Thyroid gland (tissue), 4 donors: ENCODE measurements at regions not wholly inside any gene's neighbourhood (a gene's known extent, or its start where the extent isn't known, plus 50 kb on each side); places are given as distances from the start of the nearest gene placed in this dataset.
"Not testable (repeated sequence)": the region's sequence is repeated elsewhere in the genome, so short reads cannot be mapped to it uniquely, and the experiment has no call there.

ENCODE experiments used
- DNase-seq, 2 donors: peaks; one replicate each; pipeline ENCODE4 v3.0.0-alpha.2; 2019
- H3K27ac ChIP-seq, 3 donors: fragments of 200-600 bp; sonication (generic); 1 replicate in 2 of 3; 2 replicates in 1 of 3; pipeline ENCODE4 v1.5.1; 2016 to 2019; ENCODE audit warnings: mild to moderate bottlenecking in 1 of 3, moderate library complexity in 1 of 3
- H3K27me3 ChIP-seq: fragments of 200-600 bp; sonication (generic); one replicate; pipeline ENCODE4 v1.5.1; 2019
- H3K36me3 ChIP-seq, 2 donors: fragments of 200-600 bp; sonication (generic); one replicate each; pipeline ENCODE4 v1.5.1; 2016 to 2019
- H3K4me1 ChIP-seq, 2 donors: fragments of 200-600 bp; sonication (generic); one replicate each; pipeline ENCODE4 v1.5.1; 2017 to 2019
- H3K4me3 ChIP-seq, 3 donors: fragments of 200-600 bp; sonication (generic); replicated peaks in 1 of 3; 1 replicate in 2 of 3; 2 replicates in 1 of 3; pipeline ENCODE4 v1.5.1; 2016; ENCODE audit warnings: mild to moderate bottlenecking in 1 of 3
- H3K9me3 ChIP-seq: fragments of 200-600 bp; sonication (generic); one replicate; pipeline ENCODE4 v1.5.1; 2017
- POLR2A ChIP-seq, 2 donors: fragments of 450-650 bp; IDR thresholded peaks; one replicate each; pipeline ENCODE4 v1.6.1; 2017; ENCODE audit warnings: antibody characterized with exemption in 2 of 2, mild to moderate bottlenecking in 2 of 2, moderate library complexity in 1 of 2
- WGBS, 2 donors: methylation state at CpG; one replicate each; pipeline ENCODE4 v1.1.5; 2017; 5-methylcytosine and 5-hydroxymethylcytosine counted together
- intact Hi-C: fragments of 100-400 bp; cut with DNase I; formaldehyde crosslinking; loops from one replicate; pipeline ENCODE4 v1.15.1; 2023
- TF ChIP-seq, protein P1 (sequence below), 6 experiments: fragments of 200-600 bp in 3 of 6; fragments of 450-650 bp in 3 of 6; sonication (generic) in 3 of 6; IDR thresholded peaks; one replicate each; pipeline ENCODE4 v1.5.1; 2016 to 2019; ENCODE audit warnings: antibody characterized with exemption in 6 of 6, mild to moderate bottlenecking in 2 of 6, inconsistent platforms in 1 of 6, moderate library complexity in 1 of 6

DNA sequence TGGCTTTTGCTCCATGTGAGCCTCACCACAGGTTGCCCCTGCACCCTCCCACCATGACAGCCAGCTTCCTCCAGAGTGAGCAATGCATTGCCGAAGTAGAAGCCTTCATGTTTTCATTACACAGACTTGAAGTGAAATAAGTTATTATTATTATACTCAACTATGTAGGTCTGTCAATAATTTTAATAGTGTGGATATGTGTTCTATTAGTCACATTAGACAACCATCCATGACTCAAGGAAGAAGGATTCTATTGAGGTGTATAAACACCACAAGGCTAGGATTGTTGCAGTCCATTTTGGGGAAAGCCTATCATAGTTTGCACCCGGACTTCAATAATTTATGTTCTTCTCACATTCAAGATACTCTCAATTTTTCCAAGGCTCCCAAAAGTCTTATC, 369.5 kb downstream of the TAF11L14 start:
- intact Hi-C loops: no loop called here
- DNase-seq: no peak
- Histone ChIP-seq H3K27ac (no peak overlapping the region), H3K36me3 (no peaks in the 10 kb centered on the region), H3K4me1 (no peaks in the 10 kb centered on the region), H3K27me3 (no peaks in the 10 kb centered on the region), H3K9me3 (no peaks in the 10 kb centered on the region), H3K4me3 (no peak overlapping the region)
- TF ChIP-seq, protein P1, sequence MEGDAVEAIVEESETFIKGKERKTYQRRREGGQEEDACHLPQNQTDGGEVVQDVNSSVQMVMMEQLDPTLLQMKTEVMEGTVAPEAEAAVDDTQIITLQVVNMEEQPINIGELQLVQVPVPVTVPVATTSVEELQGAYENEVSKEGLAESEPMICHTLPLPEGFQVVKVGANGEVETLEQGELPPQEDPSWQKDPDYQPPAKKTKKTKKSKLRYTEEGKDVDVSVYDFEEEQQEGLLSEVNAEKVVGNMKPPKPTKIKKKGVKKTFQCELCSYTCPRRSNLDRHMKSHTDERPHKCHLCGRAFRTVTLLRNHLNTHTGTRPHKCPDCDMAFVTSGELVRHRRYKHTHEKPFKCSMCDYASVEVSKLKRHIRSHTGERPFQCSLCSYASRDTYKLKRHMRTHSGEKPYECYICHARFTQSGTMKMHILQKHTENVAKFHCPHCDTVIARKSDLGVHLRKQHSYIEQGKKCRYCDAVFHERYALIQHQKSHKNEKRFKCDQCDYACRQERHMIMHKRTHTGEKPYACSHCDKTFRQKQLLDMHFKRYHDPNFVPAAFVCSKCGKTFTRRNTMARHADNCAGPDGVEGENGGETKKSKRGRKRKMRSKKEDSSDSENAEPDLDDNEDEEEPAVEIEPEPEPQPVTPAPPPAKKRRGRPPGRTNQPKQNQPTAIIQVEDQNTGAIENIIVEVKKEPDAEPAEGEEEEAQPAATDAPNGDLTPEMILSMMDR (IDR thresholded peaks at IDR 0.05): no peak
- no peak for TF ChIP-seq POLR2A (IDR thresholded peaks at IDR 0.05)
- 93 to 98% methylated on average over 2 of the region's 2 CpGs for WGBS, 2 donors

DNA sequence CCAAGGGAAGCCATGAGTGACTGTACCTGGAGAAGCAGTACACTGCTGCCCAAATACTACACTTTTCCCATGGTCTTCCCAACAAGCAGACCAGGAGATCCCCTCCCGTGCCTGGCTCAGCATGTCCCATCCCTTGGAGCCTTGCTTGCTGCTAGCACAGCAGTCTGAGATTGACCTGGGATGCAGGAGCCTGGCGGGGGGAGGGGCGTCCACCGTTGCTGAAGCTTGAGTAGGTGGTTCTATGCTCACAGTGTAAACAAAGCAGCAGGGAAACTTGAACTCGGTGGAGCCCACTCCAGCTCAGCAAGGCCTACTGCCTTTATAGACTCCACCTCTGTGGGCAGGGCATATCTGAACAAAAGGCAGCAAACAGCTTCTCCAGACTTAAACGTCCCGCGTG, 372.0 kb downstream of the TAF11L14 start:
- H3K27ac ChIP-seq, intact Hi-C loops, H3K36me3 ChIP-seq, H3K9me3 ChIP-seq, H3K4me1 ChIP-seq, DNase-seq, H3K27me3 ChIP-seq, H3K4me3 ChIP-seq: not testable (repeated sequence)
- 75 to 83% methylated on average over 8 of the region's 8 CpGs for WGBS, 2 donors

DNA sequence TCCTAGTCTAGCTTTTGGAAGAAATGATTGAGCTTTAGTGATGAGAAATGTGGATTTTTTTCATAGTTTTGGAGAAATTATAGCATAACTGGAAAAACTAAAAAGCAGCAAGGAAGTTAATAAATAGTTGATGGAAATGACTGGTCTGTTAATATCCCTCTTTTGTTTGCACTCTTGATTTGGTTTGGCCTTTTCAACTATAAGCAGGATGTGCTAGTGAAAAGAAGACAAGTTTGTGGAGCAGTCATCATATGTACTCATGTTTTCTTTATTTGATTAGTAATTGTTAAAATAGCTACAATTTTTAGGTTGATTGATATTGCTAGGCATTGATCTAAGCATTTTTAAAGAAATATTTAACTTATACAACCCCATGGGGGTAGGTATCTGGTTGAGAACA, 374.7 kb downstream of the TAF11L14 start:
- Histone ChIP-seq H3K4me1 (no peaks in the 10 kb centered on the region), H3K27me3 (no peaks in the 10 kb centered on the region), H3K27ac (no peak overlapping the region), H3K4me3 (no peak overlapping the region), H3K9me3 (no peaks in the 10 kb centered on the region), H3K36me3 (no peaks in the 10 kb centered on the region)
- TF ChIP-seq, protein P1 (IDR thresholded peaks at IDR 0.05): no peak
- no peak for TF ChIP-seq POLR2A (IDR thresholded peaks at IDR 0.05)
- no peak for DNase-seq
- intact Hi-C loops: no loop called here

DNA sequence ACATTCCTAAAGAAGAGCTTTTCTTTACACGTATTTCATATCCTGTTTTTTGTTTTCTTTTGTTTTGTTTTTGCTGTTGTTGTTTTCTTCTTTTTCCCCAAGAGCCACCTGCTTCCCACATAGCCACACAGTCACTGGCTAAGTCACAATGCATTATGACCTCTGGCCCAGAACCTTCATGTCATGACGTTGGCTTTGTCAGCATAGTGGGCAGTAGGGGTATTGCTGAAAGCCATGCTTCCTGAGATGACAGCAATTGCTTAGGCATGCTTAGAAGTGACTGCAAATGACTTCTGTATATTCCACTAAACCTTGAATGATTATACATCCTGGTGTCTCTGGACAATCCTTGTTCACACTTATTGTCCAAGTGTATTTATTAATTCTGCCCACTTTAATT, 375.8 kb downstream of the TAF11L14 start:
- Histone ChIP-seq H3K4me1 (no peaks in the 10 kb centered on the region), H3K9me3 (no peaks in the 10 kb centered on the region), H3K4me3 (no peak overlapping the region), H3K36me3 (no peaks in the 10 kb centered on the region), H3K27ac (no peak overlapping the region), H3K27me3 (no peaks in the 10 kb centered on the region)
- intact Hi-C loops: no loop called here
- 61 to 65% methylated on average over 2 of the region's 2 CpGs for WGBS, 2 donors
- TF ChIP-seq, protein P1 (IDR thresholded peaks at IDR 0.05): no peak
- no peak for TF ChIP-seq POLR2A (IDR thresholded peaks at IDR 0.05)
- no peak for DNase-seq

DNA sequence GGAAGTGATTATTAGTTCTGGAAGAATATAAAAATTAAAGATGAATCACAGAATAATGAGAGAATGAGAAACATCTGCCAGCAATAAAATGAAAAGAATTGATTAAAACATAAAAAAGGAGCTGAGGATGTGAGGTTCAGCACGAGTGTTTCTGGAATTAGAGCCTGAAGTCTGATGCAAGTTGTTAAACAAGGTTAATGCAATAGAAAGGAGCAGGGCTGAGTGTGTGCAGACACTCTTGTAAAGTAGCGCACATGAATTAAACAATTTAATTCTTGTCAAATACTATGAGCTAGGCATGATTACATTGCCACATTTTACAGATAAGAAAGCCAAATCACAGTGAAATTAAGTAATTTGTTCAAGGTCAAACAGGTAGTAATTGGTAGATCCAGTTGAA, 384.2 kb downstream of the TAF11L14 start:
- H3K27me3 ChIP-seq: no peaks in the 10 kb centered on the region
- no peaks in the 10 kb centered on the region for H3K36me3 ChIP-seq
- 64 to 68% methylated on average over 2 of the region's 2 CpGs for WGBS, 2 donors
- intact Hi-C loops: no loop called here
- TF ChIP-seq, protein P1 (IDR thresholded peaks at IDR 0.05): no peak
- no peak for TF ChIP-seq POLR2A (IDR thresholded peaks at IDR 0.05)
- H3K4me3 ChIP-seq: no peak overlapping the region
- H3K4me1 ChIP-seq: no peaks in the 10 kb centered on the region
- H3K27ac ChIP-seq: no peak overlapping the region
- no peaks in the 10 kb centered on the region for H3K9me3 ChIP-seq
- DNase-seq: no peak

DNA sequence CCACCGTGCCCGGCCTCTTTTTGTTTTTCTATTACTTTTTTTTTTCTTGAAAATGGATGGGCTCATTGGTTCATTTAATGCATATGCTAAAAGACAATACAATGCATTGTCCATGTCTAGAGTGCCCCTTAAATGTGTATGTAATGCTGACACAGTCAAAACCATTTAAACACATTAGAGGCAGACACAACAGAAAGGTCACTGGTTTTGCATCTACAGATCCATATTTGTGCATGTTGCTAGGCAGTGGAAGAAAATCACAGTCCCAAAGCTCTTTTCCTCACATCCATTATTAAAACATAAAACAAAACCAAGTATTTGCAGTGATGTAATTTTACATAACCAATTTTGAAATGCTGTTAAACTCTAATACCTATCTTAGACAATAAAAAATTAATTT, 389.0 kb downstream of the TAF11L14 start:
- Histone ChIP-seq H3K4me3 (no peak overlapping the region), H3K36me3 (no peaks in the 10 kb centered on the region), H3K4me1 (peaks cover 9 to 10% of the 10 kb centered on the region in 2 donors), H3K27me3 (no peaks in the 10 kb centered on the region), H3K27ac (no peak overlapping the region), H3K9me3 (no peaks in the 10 kb centered on the region)
- 79 to 83% methylated on average over 2 of the region's 2 CpGs for WGBS, 2 donors
- no peak for TF ChIP-seq POLR2A (IDR thresholded peaks at IDR 0.05)
- TF ChIP-seq, protein P1 (IDR thresholded peaks at IDR 0.05): no peak
- intact Hi-C loops: no loop called here
- DNase-seq: no peak
